ENCODE measurements at regions not wholly inside any gene's neighbourhood (a gene's known extent, or its start where the extent isn't known, plus 50 kb on each side); places are given as distances from the start of the nearest gene placed in this dataset.

DNA sequence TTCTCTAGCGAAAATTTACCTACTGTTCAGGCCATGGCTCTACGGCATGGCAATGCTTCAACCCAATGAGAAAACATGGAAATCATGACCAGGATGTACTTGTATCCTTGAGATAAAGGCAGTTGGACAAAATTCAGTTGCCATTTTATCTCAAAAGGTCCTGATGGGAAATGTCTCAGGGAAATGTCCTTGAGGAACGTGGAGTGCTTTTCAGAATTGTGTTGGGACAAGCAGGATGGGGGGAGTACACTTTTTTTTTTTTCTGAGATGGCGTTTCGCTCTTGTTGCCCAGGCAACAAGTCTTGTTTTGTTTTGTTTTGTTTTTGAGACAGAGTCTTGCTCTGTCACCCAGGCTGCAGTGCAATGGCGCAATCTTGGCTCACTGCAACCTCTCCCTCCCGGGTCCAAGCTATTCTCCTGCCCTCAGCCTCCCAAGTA, 86.8 kb upstream of the EIF5 start:
- CTCF ChIA-PET, result no interaction called here
- H3K36me3 ChIP-seq (ENCODE audit: control insufficient read depth in 2 of 2, extremely low read depth in 1 of 2, insufficient read depth in 2 of 2, low read length in 2 of 2), result no peaks in the 10 kb centered on the region

More for the DNA sequence above, 86.8 kb upstream of the EIF5 start:
- DNase-seq (ENCODE audit: low read depth, low spot score), result peak; percentile 31
- no peak overlapping the region for H2AFZ ChIP-seq (ENCODE audit: low read depth, low read length)
- intact Hi-C loops (cut with micrococcal nuclease), result no loop called here
- H3K4me3 ChIP-seq (replicated peaks in 1 of 3; ENCODE audit: insufficient read depth in 1 of 3, low read depth in 1 of 3, low read length in 3 of 3), result no peak overlapping the region
- H3K9ac ChIP-seq (replicated peaks; ENCODE audit: extremely low read depth, insufficient read depth, low read length), result no peak overlapping the region
- H3K27me3 ChIP-seq (ENCODE audit: control insufficient read depth in 2 of 2, insufficient read depth in 2 of 2, low read length in 2 of 2), result peaks cover 5 to 7% of the 10 kb centered on the region in 2 experiments
- BruUV-seq (replicated peaks), result no TSS peak
- H3K9me3 ChIP-seq (replicated peaks; ENCODE audit: control insufficient read depth, insufficient read depth, low read length), result no peaks in the 10 kb centered on the region
- no peaks in the 10 kb centered on the region for H4K20me1 ChIP-seq (replicated peaks; ENCODE audit: control insufficient read depth, extremely low read depth, insufficient read depth, low read length)
- H3K4me1 ChIP-seq (ENCODE audit: control insufficient read depth, extremely low read depth, insufficient read depth, low read length), result peaks cover 8% of the 10 kb centered on the region
- FAIRE-seq, result no peak
- H3K27ac ChIP-seq (ENCODE audit: insufficient read depth, low read depth, low read length), result no peak overlapping the region
- POLR2A ChIA-PET, result no interaction called here
- H3K4me2 ChIP-seq (ENCODE audit: insufficient read depth, low read length), result no peak overlapping the region
- TF ChIP-seq POLR2AphosphoS5 (IDR thresholded peaks at IDR 0.05; ENCODE audit: insufficient read depth, low read depth, low read length) (no peak), GATA2 (IDR thresholded peaks at IDR 0.05; ENCODE audit: insufficient read depth, insufficient read length, low read depth, low read length) (no peak), MYC (IDR thresholded peaks at IDR 0.05; ENCODE audit: low read depth, low read length) (no peak), FOS (IDR thresholded peaks at IDR 0.05; ENCODE audit: borderline replicate concordance, insufficient read depth, low read length) (no peak), EZH2 (IDR thresholded peaks at IDR 0.05; ENCODE audit: borderline replicate concordance, low read depth, low read length, severe bottlenecking) (no peak), POLR2A (IDR thresholded peaks at IDR 0.05; ENCODE audit: low read depth, low read length) (no peak), JUN (IDR thresholded peaks at IDR 0.05; ENCODE audit: borderline replicate concordance, insufficient read depth, insufficient read length, low read depth) (no peak)
- TF ChIP-seq, protein P1, sequence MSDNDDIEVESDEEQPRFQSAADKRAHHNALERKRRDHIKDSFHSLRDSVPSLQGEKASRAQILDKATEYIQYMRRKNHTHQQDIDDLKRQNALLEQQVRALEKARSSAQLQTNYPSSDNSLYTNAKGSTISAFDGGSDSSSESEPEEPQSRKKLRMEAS (IDR thresholded peaks at IDR 0.05; ENCODE audit: insufficient read depth, insufficient read length), result no peak
- TF ChIP-seq, protein P2, sequence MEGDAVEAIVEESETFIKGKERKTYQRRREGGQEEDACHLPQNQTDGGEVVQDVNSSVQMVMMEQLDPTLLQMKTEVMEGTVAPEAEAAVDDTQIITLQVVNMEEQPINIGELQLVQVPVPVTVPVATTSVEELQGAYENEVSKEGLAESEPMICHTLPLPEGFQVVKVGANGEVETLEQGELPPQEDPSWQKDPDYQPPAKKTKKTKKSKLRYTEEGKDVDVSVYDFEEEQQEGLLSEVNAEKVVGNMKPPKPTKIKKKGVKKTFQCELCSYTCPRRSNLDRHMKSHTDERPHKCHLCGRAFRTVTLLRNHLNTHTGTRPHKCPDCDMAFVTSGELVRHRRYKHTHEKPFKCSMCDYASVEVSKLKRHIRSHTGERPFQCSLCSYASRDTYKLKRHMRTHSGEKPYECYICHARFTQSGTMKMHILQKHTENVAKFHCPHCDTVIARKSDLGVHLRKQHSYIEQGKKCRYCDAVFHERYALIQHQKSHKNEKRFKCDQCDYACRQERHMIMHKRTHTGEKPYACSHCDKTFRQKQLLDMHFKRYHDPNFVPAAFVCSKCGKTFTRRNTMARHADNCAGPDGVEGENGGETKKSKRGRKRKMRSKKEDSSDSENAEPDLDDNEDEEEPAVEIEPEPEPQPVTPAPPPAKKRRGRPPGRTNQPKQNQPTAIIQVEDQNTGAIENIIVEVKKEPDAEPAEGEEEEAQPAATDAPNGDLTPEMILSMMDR (IDR thresholded peaks at IDR 0.05; ENCODE audit: extremely low read depth in 1 of 2, insufficient read depth in 1 of 2, low read depth in 1 of 2, low read length in 2 of 2), result no peak
- dilution Hi-C loops (cut with MboI; ENCODE audit: extremely low pct_ligation_motif_present, low sequenced_read_pairs), result no loop called here
- H3K79me2 ChIP-seq (ENCODE audit: control insufficient read depth, insufficient read depth, low read length), result no peaks in the 10 kb centered on the region
- no peaks in the 10 kb centered on the region for H3K9me1 ChIP-seq (replicated peaks; ENCODE audit: control insufficient read depth, extremely low read depth, insufficient read depth, low read length)

All from endothelial cell of umbilical vein (primary cell).